ENCODE measurements at regions not wholly inside any gene's neighbourhood (a gene's known extent, or its start where the extent isn't known, plus 50 kb on each side); places are given as distances from the start of the nearest gene placed in this dataset.

GRCh38 chr11:104588970-104589369 lies 309.3 kb downstream of the CASP12 start:
- no peak for DNase-seq (ENCODE audit: low read depth)

- no peak for DNase-seq (ENCODE audit: low read depth)
Observed at GRCh38 chr11:104588446-104588845, 309.8 kb downstream of the CASP12 start.

DNA sequence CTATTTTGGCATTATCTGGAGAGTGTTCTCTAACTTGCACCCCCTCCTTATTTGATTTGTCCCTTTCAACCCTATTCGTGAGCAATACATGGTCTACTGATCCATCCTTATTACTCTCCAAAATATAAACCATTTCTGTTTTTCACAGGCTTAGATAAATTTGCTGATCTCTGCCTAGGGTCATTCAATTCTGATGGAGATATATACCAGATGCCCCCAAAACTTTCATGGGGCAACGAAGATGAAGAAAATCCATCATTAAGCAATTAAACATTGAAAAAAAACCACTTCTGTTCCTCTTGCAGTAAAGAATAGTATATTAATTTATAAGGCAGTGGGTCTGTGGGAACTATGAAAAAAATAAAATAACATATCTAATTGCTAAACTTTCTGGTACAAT lies 313.4 kb downstream of the CASP12 start:
- no peak for DNase-seq (ENCODE audit: low read depth)

DNA sequence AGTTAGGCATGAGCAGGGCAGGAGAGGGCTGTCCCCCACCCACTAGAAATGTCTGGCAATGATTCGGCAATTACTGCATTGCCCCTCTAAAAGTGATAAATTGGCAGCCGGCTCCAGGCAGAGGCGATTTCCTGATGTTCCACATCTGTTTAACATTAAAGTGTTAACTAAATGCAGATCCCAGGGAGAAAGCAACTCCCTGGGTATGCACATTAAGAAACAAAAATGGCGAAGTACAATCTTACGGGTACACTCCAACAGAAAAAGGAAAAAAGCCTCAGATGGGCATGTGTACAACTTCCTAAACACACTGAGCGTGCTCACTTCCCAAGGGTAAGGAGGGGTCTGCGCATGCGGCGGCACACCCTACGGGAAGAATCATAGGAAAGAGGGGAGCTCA lies 314.4 kb downstream of the CASP12 start:
- no peak for DNase-seq (ENCODE audit: low read depth)

GRCh38 chr11:104582431-104582830 lies 315.8 kb downstream of the CASP12 start:
- no peak for DNase-seq (ENCODE audit: low read depth)

- no peak for DNase-seq (ENCODE audit: low read depth)
Observed at GRCh38 chr11:104581246-104581980, 316.8 kb downstream of the CASP12 start.

GRCh38 chr11:104573441-104573990 lies 324.7 kb downstream of the CASP12 start:
- no peak for DNase-seq (ENCODE audit: low read depth)

DNA sequence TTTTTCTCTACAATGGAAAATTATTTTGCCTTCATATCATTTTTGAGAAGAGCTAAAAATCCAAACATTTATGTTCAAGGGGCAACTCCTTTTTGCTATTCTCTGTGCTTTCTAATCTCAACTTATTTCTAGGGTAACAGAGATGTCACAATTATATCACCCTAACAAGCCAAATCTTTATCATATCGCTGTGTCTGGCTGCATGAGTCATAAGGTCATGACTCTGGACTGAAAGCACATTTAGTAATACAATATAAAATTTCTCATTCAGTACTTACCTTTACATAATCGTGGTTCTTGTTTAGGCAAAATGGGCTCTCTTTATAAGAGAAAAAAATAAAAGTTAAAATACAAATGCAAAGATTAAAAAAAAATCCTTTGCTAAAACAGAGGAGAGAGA lies 326.0 kb downstream of the CASP12 start:
- DNase-seq (ENCODE audit: low read depth): no peak

DNA sequence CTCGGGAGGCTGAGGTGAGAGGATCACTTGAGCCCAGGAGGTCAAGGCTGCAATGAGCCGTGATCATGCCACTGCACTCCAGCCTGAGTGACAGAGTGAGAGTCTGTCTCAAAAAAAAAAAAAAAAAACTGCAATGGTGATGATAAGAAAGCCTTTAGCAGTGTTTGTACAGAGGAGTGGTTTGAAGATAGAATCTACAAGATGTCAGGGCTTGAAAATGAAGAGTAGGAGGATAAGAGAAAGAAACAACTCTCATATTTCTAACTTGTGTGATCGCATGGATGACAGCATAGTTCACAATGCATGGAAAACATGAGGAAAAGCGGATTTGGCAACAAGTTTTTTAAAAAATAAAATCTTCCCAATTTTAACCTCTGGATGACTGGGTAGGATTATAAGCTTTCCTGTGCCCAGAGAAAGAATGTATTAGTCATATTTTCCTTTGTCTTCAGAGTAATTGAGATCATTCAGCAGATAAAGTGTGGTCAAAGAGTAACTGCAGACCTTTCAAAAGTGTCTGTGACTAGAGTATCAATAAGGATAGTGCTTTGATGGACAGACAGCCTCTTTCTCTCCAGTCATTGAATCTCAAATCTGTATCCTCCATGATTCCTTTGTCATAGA lies 328.1 kb downstream of the CASP12 start:
- DNase-seq (ENCODE audit: low read depth): no peak

GRCh38 chr11:104565583-104565961 lies 332.7 kb downstream of the CASP12 start:
- DNase-seq (ENCODE audit: low read depth): no peak

DNA sequence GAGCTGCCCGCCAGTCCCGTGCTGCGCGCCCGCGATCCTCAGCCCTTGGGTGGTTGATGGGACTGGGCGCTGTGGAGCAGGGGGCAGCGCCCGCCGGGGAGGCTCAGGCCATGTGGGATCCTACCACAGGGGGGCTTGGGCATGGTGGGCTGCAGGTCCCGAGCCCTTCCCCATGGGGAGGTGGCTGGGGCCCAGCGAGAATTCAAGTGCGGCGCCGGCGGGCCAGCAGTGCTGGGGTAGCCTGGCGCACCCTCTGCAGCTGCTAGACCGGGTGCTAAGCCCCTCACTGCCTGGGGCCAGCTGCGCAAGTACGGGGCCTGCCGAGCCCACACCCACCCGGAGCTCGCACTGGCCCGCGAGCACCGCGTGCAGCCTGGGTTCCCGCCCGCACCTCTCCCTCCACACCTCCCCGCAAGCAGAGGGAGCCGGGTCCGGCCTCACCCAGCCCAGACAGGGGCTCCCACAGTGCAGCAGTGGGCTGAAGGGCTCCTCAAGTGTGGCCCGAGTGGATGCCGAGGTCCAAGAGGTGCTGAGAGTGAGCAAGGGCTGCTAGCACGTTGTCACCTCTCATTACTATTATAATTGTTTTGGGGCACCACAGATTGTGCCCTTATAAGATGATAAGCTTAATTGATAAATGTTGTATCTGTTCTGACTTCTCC lies 333.2 kb downstream of the CASP12 start:
- DNase-seq (ENCODE audit: low read depth): no peak

GRCh38 chr11:104556606-104557301 lies 341.5 kb downstream of the CASP12 start:
- DNase-seq (ENCODE audit: low read depth): no peak

- no peak for DNase-seq (ENCODE audit: low read depth)
Observed at GRCh38 chr11:104549019-104549418, 349.2 kb downstream of the CASP12 start.

- no peak for DNase-seq (ENCODE audit: low read depth)
Observed at GRCh38 chr11:104547996-104548661, 350.1 kb downstream of the CASP12 start.

- DNase-seq (ENCODE audit: low read depth): no peak
Observed at GRCh38 chr11:104546501-104546900, 351.8 kb downstream of the CASP12 start.

GRCh38 chr11:104541701-104542100 lies 356.6 kb downstream of the CASP12 start:
- DNase-seq (ENCODE audit: low read depth): no peak

GRCh38 chr11:104538313-104538712 lies 359.9 kb downstream of the CASP12 start:
- DNase-seq (ENCODE audit: low read depth): no peak

- no peak for DNase-seq (ENCODE audit: low read depth)
Observed at GRCh38 chr11:104534278-104534677, 364.0 kb downstream of the CASP12 start.

DNA sequence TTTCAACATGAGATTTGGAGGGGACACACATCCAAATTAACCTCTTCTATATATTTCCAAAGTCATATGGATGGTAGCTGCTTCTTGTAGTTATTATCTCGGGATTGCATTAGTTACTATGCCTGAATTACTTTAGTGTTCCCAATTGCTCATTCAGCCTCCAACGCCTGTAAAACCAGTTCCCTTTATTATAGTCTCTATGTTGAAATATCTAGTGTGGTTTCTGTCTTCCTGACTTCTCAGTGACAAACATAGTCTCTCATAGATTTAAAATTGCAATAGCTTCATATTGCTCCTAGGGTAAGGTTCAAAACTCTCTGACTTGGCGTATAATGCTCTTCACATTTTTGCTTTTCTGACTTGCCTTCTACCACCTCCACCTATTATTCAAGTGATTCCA lies 366.4 kb downstream of the CASP12 start:
- no peak for DNase-seq (ENCODE audit: low read depth)

- no peak for DNase-seq (ENCODE audit: low read depth)
Observed at GRCh38 chr11:104531075-104531474, 367.1 kb upstream of the PDGFD start.

- DNase-seq (ENCODE audit: low read depth): no peak
Observed at GRCh38 chr11:104529906-104530305, 366.0 kb upstream of the PDGFD start.

GRCh38 chr11:104529213-104529612 lies 365.3 kb upstream of the PDGFD start:
- DNase-seq (ENCODE audit: low read depth): no peak
